Ishikawa (cell line): ENCODE measurements at regions not wholly inside any gene's neighbourhood (a gene's known extent, or its start where the extent isn't known, plus 50 kb on each side); places are given as distances from the start of the nearest gene placed in this dataset.

Experiments used
- CEBPB ChIP-seq: IDR thresholded peaks from 2 replicates; pipeline ENCODE4 v1.6.1; 2012
- CREB1 ChIP-seq: IDR thresholded peaks from 2 replicates; pipeline ENCODE4 v1.6.1; 2012; ENCODE audit warnings: low read depth
- EGR1 ChIP-seq: IDR thresholded peaks from 2 replicates; pipeline ENCODE4 v1.6.1; 2012
- EP300 ChIP-seq: IDR thresholded peaks from 2 replicates; pipeline ENCODE4 v1.6.1; 2012; ENCODE audit warnings: borderline replicate concordance
- FOXM1 ChIP-seq: IDR thresholded peaks from 2 replicates; pipeline ENCODE4 v1.6.1; 2012; ENCODE audit warnings: low read depth, borderline replicate concordance
- NFIC ChIP-seq: IDR thresholded peaks from 2 replicates; pipeline ENCODE4 v1.6.1; 2012
- RAD21 ChIP-seq: IDR thresholded peaks from 2 replicates; pipeline ENCODE4 v1.6.1; 2012; ENCODE audit warnings: low read depth
- TAF1 ChIP-seq: IDR thresholded peaks from 2 replicates; pipeline ENCODE4 v1.6.1; 2012; ENCODE audit warnings: low read depth, mild to moderate bottlenecking
- TCF12 ChIP-seq: IDR thresholded peaks from 2 replicates; pipeline ENCODE4 v1.6.1; 2012; ENCODE audit warnings: low read depth
- TEAD4 ChIP-seq: IDR thresholded peaks from 2 replicates; pipeline ENCODE4 v1.6.1; 2012
- YY1 ChIP-seq: IDR thresholded peaks from 2 replicates; pipeline ENCODE4 v1.6.1; 2012; ENCODE audit warnings: low read depth
- ZBTB7A ChIP-seq: IDR thresholded peaks from 2 replicates; pipeline ENCODE4 v1.6.1; 2012; ENCODE audit warnings: low read depth
- TF ChIP-seq, protein P1 (sequence below): IDR thresholded peaks from 2 replicates; pipeline ENCODE4 v1.6.1; 2012; ENCODE audit warnings: low read depth, mild to moderate bottlenecking
- TF ChIP-seq, protein P2 (sequence below): IDR thresholded peaks from 2 replicates; pipeline ENCODE4 v1.6.1; 2012
- TF ChIP-seq, protein P3 (sequence below): IDR thresholded peaks from 2 replicates; pipeline ENCODE4 v1.6.1; 2012

DNA sequence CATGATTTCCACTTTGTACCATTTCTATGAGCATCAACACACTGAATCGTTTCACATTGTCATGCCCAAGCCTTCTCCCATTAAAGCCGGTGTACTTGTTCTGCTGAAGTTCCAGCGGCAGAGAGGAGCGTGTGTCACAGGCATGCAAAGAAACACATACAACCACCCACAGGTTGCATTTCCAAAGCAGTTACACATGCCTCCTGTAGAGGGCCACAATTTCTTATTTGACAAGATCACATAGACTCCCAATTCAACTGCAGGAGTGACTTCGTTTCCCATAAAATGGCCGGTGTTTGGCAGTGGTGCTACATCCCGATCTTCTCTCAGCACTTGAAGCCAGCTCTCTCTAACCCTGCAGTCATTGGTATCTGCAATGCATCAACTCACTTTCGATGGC, 992.6 kb downstream of the NLGN4X start:
- TF ChIP-seq TEAD4 (no peak), EGR1 (no peak), FOXM1 (no peak), TCF12 (no peak), NFIC (no peak)
- TF ChIP-seq, protein P1, sequence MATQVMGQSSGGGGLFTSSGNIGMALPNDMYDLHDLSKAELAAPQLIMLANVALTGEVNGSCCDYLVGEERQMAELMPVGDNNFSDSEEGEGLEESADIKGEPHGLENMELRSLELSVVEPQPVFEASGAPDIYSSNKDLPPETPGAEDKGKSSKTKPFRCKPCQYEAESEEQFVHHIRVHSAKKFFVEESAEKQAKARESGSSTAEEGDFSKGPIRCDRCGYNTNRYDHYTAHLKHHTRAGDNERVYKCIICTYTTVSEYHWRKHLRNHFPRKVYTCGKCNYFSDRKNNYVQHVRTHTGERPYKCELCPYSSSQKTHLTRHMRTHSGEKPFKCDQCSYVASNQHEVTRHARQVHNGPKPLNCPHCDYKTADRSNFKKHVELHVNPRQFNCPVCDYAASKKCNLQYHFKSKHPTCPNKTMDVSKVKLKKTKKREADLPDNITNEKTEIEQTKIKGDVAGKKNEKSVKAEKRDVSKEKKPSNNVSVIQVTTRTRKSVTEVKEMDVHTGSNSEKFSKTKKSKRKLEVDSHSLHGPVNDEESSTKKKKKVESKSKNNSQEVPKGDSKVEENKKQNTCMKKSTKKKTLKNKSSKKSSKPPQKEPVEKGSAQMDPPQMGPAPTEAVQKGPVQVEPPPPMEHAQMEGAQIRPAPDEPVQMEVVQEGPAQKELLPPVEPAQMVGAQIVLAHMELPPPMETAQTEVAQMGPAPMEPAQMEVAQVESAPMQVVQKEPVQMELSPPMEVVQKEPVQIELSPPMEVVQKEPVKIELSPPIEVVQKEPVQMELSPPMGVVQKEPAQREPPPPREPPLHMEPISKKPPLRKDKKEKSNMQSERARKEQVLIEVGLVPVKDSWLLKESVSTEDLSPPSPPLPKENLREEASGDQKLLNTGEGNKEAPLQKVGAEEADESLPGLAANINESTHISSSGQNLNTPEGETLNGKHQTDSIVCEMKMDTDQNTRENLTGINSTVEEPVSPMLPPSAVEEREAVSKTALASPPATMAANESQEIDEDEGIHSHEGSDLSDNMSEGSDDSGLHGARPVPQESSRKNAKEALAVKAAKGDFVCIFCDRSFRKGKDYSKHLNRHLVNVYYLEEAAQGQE = no peak
- TF ChIP-seq, protein P2, sequence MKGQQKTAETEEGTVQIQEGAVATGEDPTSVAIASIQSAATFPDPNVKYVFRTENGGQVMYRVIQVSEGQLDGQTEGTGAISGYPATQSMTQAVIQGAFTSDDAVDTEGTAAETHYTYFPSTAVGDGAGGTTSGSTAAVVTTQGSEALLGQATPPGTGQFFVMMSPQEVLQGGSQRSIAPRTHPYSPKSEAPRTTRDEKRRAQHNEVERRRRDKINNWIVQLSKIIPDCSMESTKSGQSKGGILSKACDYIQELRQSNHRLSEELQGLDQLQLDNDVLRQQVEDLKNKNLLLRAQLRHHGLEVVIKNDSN = no peak

DNA sequence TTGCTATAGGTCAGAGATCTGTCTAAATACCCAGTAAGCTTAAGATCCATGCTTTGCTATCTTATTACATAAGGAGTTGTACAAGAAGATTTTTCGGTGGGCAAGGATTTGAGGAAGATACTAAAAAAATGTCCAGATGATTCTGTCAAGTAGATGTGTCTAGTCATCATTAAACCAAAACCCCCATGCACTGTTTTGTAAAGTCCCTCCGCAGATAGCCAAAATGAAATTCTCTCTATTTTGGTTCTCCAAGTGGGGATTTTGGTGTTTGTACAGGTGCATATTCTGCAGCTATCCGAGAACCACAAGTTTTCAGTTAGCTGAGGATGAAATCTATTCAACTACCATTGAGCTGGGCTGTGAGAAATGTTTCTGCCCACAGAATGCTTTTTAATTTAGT, 994.8 kb downstream of the NLGN4X start:
- TF ChIP-seq, protein P2 = no peak
- TF ChIP-seq CEBPB = no peak
- TF ChIP-seq, protein P1 = no peak
- no peak for TF ChIP-seq YY1

DNA sequence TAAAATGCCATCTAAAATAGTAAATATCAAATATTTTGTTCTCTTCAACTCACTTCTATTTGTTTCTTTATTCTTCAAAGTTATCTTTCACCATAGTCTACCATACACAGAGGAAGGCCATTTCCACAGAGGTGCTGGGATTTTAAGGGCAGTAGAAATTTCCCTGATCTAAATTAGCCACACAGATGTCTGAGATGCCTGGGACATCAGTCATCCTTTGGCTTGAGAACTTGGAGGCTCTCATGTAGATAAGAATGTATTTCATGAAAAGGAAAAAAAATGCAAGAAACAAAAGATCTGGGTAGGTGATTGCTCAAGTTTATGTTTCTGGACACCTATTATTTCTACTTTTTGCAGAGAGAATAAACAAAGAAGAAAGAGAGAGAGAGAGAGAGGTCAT, 1008.2 kb downstream of the NLGN4X start:
- TF ChIP-seq TAF1 = no peak
- TF ChIP-seq NFIC = no peak
- TF ChIP-seq, protein P1 = no peak
- TF ChIP-seq TEAD4 = no peak
- TF ChIP-seq CEBPB = no peak
- no peak for TF ChIP-seq YY1
- no peak for TF ChIP-seq EP300
- no peak for TF ChIP-seq FOXM1

DNA sequence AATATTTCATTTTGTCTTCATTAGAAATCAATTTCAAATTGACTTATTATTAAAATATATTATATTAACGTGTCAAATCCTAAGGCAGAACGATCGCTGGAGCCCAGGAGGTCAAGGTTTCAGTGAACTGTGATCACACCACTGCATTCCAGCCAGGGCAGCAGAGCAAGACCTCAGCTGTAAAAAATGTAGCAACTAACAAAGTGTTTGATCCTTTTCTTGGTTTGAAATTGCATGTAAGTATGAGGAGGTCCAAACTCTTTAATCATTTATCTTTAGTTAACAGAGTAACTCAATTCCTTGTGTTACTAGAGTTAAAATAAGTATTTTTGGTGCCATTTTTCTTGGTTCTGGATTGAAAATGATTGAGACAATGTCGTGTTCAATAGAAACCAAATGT, 1033.9 kb downstream of the NLGN4X start:
- TF ChIP-seq CREB1 (no peak), TEAD4 (no peak), ZBTB7A (no peak), EGR1 (no peak), TCF12 (no peak), CEBPB (no peak), NFIC (no peak), YY1 (no peak), TAF1 (no peak), FOXM1 (no peak), EP300 (no peak), RAD21 (no peak)
- TF ChIP-seq, protein P2 = no peak
- TF ChIP-seq, protein P1 = no peak
- TF ChIP-seq, protein P3, sequence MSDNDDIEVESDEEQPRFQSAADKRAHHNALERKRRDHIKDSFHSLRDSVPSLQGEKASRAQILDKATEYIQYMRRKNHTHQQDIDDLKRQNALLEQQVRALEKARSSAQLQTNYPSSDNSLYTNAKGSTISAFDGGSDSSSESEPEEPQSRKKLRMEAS = no peak
